Middle frontal gyrus (tissue), 1 donor: ENCODE measurements at regions not wholly inside any gene's neighbourhood (a gene's known extent, or its start where the extent isn't known, plus 50 kb on each side); places are given as distances from the start of the nearest gene placed in this dataset.
"Not testable (repeated sequence)": the region's sequence is repeated elsewhere in the genome, so short reads cannot be mapped to it uniquely, and the experiment has no call there.

Experiments used
- DNase-seq: peaks from one replicate; pipeline ENCODE4 v3.0.0-alpha.2; 2015; ENCODE audit warnings: low spot score; ENCODE audit errors: extremely low spot score

GRCh38 chr5:58308384-58308783 lies 151.5 kb downstream of the PLK2 start:
- not testable (repeated sequence) for DNase-seq

- DNase-seq, result no peak
Measured at GRCh38 chr5:58300346-58300895, 159.5 kb downstream of the PLK2 start.

GRCh38 chr5:58299256-58299655 lies 160.6 kb downstream of the PLK2 start:
- no peak for DNase-seq

- DNase-seq, result no peak
Measured at GRCh38 chr5:58294598-58295305, 165.1 kb downstream of the PLK2 start.

- DNase-seq, result not testable (repeated sequence)
Measured at GRCh38 chr5:58288275-58288674, 171.6 kb downstream of the PLK2 start.

- DNase-seq, result no peak
Measured at GRCh38 chr5:58286741-58287140, 173.1 kb downstream of the PLK2 start.

GRCh38 chr5:58285900-58286299 lies 174.0 kb downstream of the PLK2 start:
- DNase-seq, result no peak

GRCh38 chr5:58284886-58285285 lies 175.0 kb downstream of the PLK2 start:
- DNase-seq, result no peak

- no peak for DNase-seq
Measured at GRCh38 chr5:58281189-58281588, 178.7 kb downstream of the PLK2 start.

- DNase-seq, result no peak
Measured at GRCh38 chr5:58279259-58279658, 180.6 kb downstream of the PLK2 start.

GRCh38 chr5:58276431-58276830 lies 183.5 kb downstream of the PLK2 start:
- DNase-seq, result no peak

GRCh38 chr5:58275516-58275915 lies 184.4 kb downstream of the PLK2 start:
- DNase-seq, result no peak

GRCh38 chr5:58274191-58274590 lies 185.7 kb downstream of the PLK2 start:
- no peak for DNase-seq

- no peak for DNase-seq
Measured at GRCh38 chr5:58273711-58274110, 186.2 kb downstream of the PLK2 start.

GRCh38 chr5:58268268-58268667 lies 191.6 kb downstream of the PLK2 start:
- DNase-seq, result no peak

- DNase-seq, result no peak
Measured at GRCh38 chr5:58266402-58266801, 193.5 kb downstream of the PLK2 start.

GRCh38 chr5:58265246-58265930 lies 194.5 kb downstream of the PLK2 start:
- no peak for DNase-seq

GRCh38 chr5:58264276-58264675 lies 195.6 kb downstream of the PLK2 start:
- no peak for DNase-seq

GRCh38 chr5:58263296-58263695 lies 196.6 kb downstream of the PLK2 start:
- no peak for DNase-seq

GRCh38 chr5:58262226-58262625 lies 197.7 kb downstream of the PLK2 start:
- DNase-seq, result no peak

GRCh38 chr5:58261605-58262004 lies 198.3 kb downstream of the PLK2 start:
- DNase-seq, result no peak

- no peak for DNase-seq
Measured at GRCh38 chr5:58260243-58260642, 199.6 kb downstream of the PLK2 start.

GRCh38 chr5:58259685-58260152 lies 200.2 kb downstream of the PLK2 start:
- DNase-seq, result no peak
